ENCODE measurements at regions not wholly inside any gene's neighbourhood (a gene's known extent, or its start where the extent isn't known, plus 50 kb on each side); places are given as distances from the start of the nearest gene placed in this dataset.

- DNase-seq (ENCODE audit: low spot score) = no peak
Observed at GRCh38 chr5:143761663-143762062, 50.3 kb upstream of the HMHB1 start.

DNA sequence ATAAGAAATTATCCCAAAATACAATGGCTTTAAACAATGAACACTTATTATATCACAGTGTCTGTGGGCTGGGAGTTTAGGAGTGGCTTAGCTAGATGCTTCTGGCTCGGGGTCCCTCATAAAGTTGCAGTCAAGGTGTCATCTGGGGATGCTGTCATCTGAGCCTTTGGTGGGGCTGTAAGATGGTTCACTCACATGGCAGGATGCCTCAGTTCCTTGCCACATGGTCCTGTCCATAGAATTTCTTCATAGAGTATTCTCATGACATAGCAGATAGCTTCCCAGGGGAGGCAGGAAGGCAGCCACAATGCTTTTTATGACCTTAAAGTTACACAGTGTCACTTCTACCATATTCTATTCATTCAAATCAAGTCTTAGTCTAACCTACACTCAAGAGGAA is 51.2 kb upstream of the HMHB1 start:
- DNase-seq (ENCODE audit: low spot score) = no peak

- no peak for DNase-seq (ENCODE audit: low spot score)
Observed at GRCh38 chr5:143760131-143760505, 51.8 kb upstream of the HMHB1 start.

GRCh38 chr5:143759396-143760130 is 52.4 kb upstream of the HMHB1 start:
- no peak for DNase-seq (ENCODE audit: low spot score)

GRCh38 chr5:143758750-143759149 is 53.2 kb upstream of the HMHB1 start:
- DNase-seq (ENCODE audit: low spot score) = no peak

- no peak for DNase-seq (ENCODE audit: low spot score)
Observed at GRCh38 chr5:143758015-143758414, 53.9 kb upstream of the HMHB1 start.

GRCh38 chr5:143757116-143757515 is 54.8 kb upstream of the HMHB1 start:
- no peak for DNase-seq (ENCODE audit: low spot score)

DNA sequence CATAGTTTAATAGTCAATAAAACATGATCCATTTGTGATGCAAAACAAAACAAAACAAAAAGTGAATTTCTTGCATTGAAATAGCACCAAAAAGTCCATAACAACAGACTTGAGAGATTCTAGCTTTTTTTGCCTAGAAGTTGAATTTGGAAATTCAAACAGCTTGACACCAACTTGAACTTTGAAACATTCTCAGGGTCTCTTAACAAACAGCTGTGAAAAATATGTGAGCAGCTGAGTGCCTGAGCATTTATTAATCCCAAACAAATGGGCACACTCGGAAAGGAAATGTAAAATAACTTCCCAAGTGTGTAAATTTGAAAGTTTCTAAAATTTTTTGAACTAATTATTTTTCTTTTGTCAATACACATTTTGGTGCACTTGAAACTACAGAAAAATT is 56.0 kb upstream of the HMHB1 start:
- DNase-seq (ENCODE audit: low spot score) = no peak

DNA sequence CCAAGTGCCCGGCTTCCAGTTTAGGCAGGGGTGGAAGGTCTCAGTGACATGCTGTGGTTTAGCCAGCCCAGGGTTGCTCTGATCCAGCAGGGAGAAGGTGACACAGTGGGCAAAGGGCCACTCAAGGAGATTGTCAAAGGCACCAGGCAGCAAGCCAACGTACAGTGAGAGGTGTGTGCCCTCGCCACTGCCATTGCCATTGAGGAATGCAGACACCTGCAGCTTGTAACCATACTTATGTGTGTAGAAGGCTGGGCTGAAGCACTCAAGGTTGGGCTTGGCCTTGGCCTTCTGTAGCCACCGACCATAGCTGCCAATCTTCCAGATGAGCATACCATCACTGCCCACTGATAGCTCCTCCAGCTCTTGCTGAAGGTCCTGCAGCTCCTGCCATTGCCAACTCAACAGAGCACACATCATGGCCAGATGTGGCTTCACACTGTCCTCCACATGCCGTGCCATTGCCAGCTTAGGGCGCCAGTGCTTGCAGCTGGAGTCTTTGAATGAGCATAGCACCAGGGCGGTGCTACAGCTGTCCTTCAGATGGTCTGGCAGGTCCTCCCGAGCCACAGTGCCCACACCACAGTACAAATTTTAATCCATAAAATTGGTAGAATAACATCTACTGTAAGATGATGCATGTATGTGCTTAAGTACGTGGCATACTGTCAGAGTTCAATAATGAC is 59.7 kb upstream of the HMHB1 start:
- no peak for DNase-seq (ENCODE audit: low spot score)

DNA sequence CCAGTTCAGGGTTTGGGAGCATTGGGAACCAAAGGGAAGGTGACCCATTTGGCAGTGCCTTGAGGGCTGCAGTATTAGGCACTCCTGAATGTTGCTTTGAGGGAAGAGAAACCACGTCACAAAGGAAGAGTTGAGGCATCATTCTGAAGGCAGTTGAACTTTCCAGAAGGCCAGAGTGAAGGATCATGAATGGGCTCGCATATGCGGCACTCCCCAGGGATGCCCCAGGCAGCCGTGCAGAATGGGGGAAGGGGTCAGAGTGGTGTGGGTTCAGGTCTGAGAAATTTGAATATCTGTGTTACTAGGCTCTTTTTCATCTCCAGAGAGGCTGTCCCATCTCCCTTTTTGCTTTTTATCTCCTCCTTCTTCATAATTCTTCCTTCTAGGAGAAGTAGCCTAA is 60.6 kb upstream of the HMHB1 start:
- DNase-seq (ENCODE audit: low spot score) = no peak

GRCh38 chr5:143749581-143750205 is 62.3 kb upstream of the HMHB1 start:
- no peak for DNase-seq (ENCODE audit: low spot score)

DNA sequence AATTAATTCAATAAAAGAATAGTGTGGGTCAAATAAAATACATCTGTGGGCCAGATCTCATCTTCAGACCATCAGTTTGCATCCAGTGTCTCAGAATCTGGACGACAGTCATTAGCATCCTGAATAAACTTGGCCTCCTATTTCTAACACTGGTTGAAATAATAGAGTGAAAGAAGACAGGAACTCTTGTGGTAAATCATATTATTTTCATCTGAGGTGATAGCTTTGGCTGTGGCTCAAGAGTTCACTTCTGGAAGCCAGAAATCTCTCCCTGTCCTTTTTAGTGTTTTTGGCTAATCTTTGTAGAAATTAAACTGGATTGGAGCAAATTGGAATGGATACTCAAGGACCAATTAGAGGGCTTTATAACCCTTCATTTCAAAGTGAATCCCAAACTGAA is 63.4 kb upstream of the HMHB1 start:
- no peak for DNase-seq (ENCODE audit: low spot score)

GRCh38 chr5:143742951-143743350 is 69.0 kb upstream of the HMHB1 start:
- no peak for DNase-seq (ENCODE audit: low spot score)

DNA sequence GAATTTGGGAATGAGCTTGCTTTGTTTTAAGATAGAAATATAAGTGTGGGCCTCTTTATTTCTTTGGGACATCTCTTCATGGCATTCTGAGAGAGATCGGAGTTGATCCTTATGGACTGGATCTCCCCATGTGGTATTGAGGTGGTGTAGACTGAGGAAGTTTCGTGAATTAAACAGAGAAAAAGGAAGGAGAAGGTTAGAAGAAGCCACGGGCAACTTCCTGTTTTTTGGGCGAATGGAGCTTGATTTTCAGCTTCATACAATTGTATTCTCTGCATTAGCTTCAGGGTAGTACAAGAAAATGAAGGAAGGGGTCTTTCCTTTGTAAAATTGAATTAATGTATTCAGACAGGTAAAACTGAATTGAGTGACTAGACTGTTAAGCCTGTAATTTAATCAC is 70.5 kb upstream of the HMHB1 start:
- DNase-seq (ENCODE audit: low spot score) = no peak

GRCh38 chr5:143740956-143741355 is 71.0 kb upstream of the HMHB1 start:
- no peak for DNase-seq (ENCODE audit: low spot score)

- no peak for DNase-seq (ENCODE audit: low spot score)
Observed at GRCh38 chr5:143739746-143740145, 72.2 kb upstream of the HMHB1 start.

DNA sequence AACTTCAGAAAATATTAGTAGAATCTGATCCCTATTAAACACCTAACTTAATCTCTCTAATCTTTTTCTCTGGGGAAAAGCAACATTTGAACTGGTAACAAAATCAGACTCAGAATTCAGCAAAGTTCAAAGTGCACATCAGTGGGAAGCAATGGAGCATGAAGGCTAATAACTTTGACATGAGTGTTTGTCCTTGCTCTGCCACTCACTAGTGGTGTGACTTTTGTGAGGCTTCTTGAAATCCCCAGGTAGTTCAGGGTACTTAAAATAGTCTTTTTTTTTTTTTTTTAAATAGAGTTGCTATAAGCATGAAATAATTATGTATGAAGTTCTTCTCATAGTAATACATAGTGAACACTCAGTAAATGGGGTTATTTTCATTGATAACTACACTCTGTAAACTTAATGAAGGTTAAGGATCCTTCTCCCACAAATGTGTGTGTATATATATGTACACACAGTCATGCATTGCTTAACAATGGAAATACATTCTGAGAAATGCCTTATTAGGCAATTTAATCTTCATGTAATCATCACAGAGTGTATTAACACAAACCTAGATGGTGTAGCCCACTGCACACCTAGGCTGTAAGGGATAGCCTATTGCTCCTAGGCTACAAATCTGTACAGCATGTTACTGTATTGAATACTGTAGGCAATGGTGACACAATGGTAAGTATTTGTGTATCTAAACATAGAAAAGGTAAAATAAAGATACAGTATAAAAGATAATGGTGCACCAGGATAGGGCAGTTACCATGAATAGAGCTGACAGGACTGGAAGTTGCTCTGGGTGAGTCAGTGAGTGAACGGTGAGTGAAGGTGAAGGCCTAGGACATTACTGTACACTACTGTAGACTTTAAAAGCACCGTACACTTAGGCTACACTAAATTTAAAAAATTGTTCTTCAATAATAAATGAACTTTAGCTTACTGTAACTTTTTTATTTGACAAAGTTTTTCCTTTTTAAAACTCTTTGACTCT is 73.3 kb upstream of the HMHB1 start:
- DNase-seq (ENCODE audit: low spot score) = no peak

DNA sequence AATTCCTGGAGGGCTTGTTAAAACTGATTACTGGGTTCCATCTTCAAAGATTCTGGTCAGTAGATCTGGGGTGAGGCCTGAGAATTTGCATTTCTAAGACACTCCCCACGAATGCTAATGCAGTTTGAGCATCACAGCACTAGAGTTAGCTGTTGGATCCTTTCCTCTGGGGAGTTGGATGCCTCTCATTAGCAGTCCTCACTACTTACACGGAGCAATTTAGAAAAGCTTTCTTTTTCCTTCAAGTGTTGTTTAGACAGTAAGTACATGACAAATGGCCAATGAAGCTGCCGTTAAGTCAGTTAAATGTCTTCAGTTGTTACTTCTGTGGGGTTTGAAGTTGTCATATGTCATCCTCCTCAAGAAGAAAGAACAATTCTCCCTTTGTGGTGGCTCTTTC is 74.9 kb upstream of the HMHB1 start:
- DNase-seq (ENCODE audit: low spot score) = no peak

- no peak for DNase-seq (ENCODE audit: low spot score)
Observed at GRCh38 chr5:143734456-143734780, 77.5 kb upstream of the HMHB1 start.

DNA sequence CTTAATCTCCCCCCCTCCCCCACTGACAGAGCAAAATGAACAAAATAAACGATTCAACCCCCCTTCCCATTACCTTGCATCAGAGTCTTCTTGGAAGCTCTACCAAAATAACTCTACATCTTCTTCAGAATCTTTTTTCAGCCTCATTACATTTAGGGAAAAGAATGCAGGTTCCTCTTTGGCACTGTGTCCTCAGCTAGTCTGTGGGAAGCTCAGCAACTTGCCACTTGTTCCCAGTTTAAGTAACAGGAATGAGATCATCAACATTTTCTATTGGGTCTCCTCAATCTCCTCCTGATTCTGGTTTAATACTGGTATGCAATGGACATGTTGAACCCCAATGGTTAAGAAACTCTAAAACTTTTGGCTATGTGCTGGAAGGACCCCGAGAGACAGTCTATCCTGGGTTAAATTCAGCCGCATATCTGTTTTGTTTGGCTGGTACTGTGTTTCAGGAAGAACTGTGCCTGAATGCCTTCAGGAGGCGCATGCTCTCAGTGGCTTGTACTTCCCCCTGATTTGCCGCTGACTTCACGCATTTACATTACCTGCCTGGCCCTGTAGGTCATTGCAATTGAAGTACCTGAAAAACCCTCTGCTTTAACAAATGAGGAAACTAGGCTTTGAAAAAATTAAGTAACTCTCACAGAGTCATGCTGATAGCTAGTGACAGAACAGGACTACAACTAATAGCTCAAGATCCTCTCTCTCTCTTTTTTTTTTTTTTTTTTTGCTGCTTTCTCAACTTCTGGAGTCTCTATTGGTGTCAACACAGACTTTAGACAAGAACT is 78.1 kb upstream of the HMHB1 start:
- no peak for DNase-seq (ENCODE audit: low spot score)

GRCh38 chr5:143732402-143732801 is 79.6 kb upstream of the HMHB1 start:
- DNase-seq (ENCODE audit: low spot score) = no peak

All from cerebellar cortex (tissue), 1 donor.